ENCODE measurements at regions not wholly inside any gene's neighbourhood (a gene's known extent, or its start where the extent isn't known, plus 50 kb on each side); places are given as distances from the start of the nearest gene placed in this dataset.

DNA sequence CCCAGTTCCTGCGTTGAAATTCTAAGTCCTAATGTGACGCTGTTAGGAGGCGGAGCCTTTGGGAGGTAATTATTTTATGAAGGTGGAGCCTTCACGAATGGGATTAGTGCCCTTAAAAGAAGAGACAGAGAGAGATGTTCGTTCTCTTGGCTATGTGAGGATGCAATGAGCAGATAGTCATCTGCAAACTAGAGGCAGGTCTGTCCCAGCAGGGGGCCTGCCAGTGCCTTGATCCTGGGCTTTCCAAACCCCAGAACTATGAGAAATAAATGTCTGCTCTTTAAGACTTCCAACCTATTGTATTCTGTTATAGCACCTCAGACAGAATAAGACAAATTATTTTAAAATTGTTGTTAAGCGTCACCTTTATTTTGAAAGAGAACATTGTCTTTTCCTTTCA lies 123.1 kb upstream of the KCNJ6 start:
- Histone ChIP-seq H3K4me3 (ENCODE audit: low read length) (no peak overlapping the region), H3K27me3 (ENCODE audit: control insufficient read depth in 2 of 2, insufficient read depth in 2 of 2, low read length in 2 of 2) (no peaks in the 10 kb centered on the region), H3K36me3 (ENCODE audit: control insufficient read depth in 2 of 3, insufficient read depth in 3 of 3, low read length in 3 of 3) (no peaks in the 10 kb centered on the region), H3K27ac (ENCODE audit: low read depth, low read length) (no peak overlapping the region), H3K4me1 (ENCODE audit: control insufficient read depth in 2 of 2, insufficient read depth in 2 of 2, low read length in 2 of 2) (no peaks in the 10 kb centered on the region), H3K9me3 (ENCODE audit: control insufficient read depth in 2 of 3, low read length in 3 of 3) (no peaks in the 10 kb centered on the region)
- H3K4me1 Mint-ChIP-seq: peaks cover 0 to 2% (median 0%) of the 10 kb centered on the region in 7 donors
- ATAC-seq (no peak), DNase-seq (no peak)
- ChIA-PET POLR2A (no interaction called here), CTCF (no interaction called here)
- intact Hi-C loops (cut with micrococcal nuclease): no loop called here
- peaks cover 0 to 28% (median 21%) of the 10 kb centered on the region in 5 donors for H3K27me3 Mint-ChIP-seq
- no peaks in the 10 kb centered on the region for H3K36me3 Mint-ChIP-seq
- H3K27ac Mint-ChIP-seq: no peak overlapping the region
- H3K9me3 Mint-ChIP-seq: peaks cover 0 to 4% (median 0%) of the 10 kb centered on the region in 11 donors
- H3K4me3 Mint-ChIP-seq: no peak overlapping the region

DNA sequence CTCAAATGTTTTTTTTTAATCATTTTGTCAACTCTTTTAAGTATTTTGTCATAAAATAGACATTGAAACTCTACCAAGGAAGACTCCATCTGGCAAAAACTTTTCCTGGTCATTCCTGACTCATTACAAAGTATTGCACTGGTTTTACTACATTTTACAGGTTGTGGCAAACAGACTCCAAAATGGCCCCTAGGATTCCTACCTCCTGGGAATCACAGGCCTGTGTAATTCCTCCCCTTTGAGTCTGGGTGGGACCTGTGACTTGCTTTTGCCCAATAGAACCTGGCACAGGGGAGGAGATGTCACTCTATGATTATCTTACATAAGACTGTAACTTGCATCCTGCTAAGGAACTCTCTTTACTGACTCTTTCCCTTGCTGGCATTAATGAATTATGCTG lies 123.6 kb upstream of the KCNJ6 start:
- Histone ChIP-seq H3K27ac (ENCODE audit: low read depth, low read length) (no peak overlapping the region), H3K9me3 (ENCODE audit: control insufficient read depth in 2 of 3, low read length in 3 of 3) (no peaks in the 10 kb centered on the region), H3K36me3 (ENCODE audit: control insufficient read depth in 2 of 3, insufficient read depth in 3 of 3, low read length in 3 of 3) (no peaks in the 10 kb centered on the region), H3K4me3 (ENCODE audit: low read length) (no peak overlapping the region), H3K4me1 (ENCODE audit: control insufficient read depth in 2 of 2, insufficient read depth in 2 of 2, low read length in 2 of 2) (no peaks in the 10 kb centered on the region), H3K27me3 (ENCODE audit: control insufficient read depth in 2 of 2, insufficient read depth in 2 of 2, low read length in 2 of 2) (no peaks in the 10 kb centered on the region)
- DNase-seq: no peak
- H3K36me3 Mint-ChIP-seq: no peaks in the 10 kb centered on the region
- intact Hi-C loops (cut with micrococcal nuclease): no loop called here
- H3K4me1 Mint-ChIP-seq: peaks cover 0 to 2% (median 0%) of the 10 kb centered on the region in 7 donors
- H3K27me3 Mint-ChIP-seq: peaks cover 0 to 32% (median 21%) of the 10 kb centered on the region in 5 donors
- no peak overlapping the region for H3K27ac Mint-ChIP-seq
- POLR2A ChIA-PET: no interaction called here
- H3K4me3 Mint-ChIP-seq: no peak overlapping the region
- H3K9me3 Mint-ChIP-seq: peaks cover 0 to 4% (median 0%) of the 10 kb centered on the region in 11 donors
- CTCF ChIA-PET: no interaction called here
- no peak for ATAC-seq

DNA sequence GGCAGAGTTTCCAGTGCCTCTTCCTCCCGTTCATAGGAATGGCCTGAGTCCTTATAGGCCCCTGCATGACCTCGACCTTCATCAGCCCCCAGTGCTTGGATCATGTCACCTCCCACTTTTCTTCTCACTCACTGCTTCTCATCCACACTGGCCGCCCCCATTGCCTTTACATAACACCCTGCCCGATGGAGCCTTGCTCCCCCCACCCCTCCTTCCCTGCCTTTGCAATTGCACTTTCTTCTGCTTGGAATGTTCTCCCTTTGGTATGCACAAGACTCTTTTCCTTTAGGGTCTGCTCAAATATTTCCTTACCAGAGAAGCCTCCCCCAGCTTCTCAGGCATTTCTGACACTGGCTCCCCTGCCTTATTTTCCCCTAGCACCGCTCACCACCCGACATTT lies 125.2 kb upstream of the KCNJ6 start:
- intact Hi-C loops (cut with micrococcal nuclease): no loop called here
- CTCF ChIA-PET: no interaction called here
- H3K4me1 Mint-ChIP-seq: peaks cover 0 to 2% (median 0%) of the 10 kb centered on the region in 7 donors

DNA sequence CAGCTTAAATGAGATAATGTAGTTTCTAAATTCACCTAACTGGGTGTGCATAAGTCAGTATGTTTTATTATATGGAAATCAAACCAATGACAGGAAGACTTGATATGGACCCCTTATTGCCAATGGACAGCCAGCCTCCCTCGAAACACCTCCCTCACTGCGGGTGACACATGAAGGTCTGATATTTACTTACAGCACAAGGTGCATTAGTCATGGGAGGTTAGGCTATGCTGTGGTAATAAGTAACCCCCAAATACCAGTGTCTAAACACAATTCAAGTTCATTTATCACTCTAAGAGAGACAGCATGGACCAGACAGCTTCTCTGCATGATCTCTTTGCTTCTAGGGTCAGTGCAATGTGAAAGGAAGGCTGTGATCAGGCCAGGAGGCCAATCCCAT lies 126.0 kb upstream of the KCNJ6 start:
- ChIA-PET CTCF (no interaction called here), POLR2A (no interaction called here)
- ATAC-seq (no peak), DNase-seq (no peak)
- Histone ChIP-seq H3K9me3 (ENCODE audit: control insufficient read depth in 2 of 3, low read length in 3 of 3) (no peaks in the 10 kb centered on the region), H3K27ac (ENCODE audit: low read depth, low read length) (no peak overlapping the region), H3K4me3 (ENCODE audit: low read length) (no peak overlapping the region), H3K36me3 (ENCODE audit: control insufficient read depth in 2 of 3, insufficient read depth in 3 of 3, low read length in 3 of 3) (no peaks in the 10 kb centered on the region), H3K4me1 (ENCODE audit: control insufficient read depth in 2 of 2, insufficient read depth in 2 of 2, low read length in 2 of 2) (no peaks in the 10 kb centered on the region), H3K27me3 (ENCODE audit: control insufficient read depth in 2 of 2, insufficient read depth in 2 of 2, low read length in 2 of 2) (no peaks in the 10 kb centered on the region)
- Mint-ChIP-seq H3K36me3 (no peaks in the 10 kb centered on the region), H3K9me3 (peaks cover 0 to 4% (median 0%) of the 10 kb centered on the region in 11 donors), H3K27me3 (peaks cover 2 to 38% (median 33%) of the 10 kb centered on the region in 5 donors), H3K4me1 (peaks cover 0 to 2% (median 0%) of the 10 kb centered on the region in 7 donors), H3K4me3 (no peak overlapping the region), H3K27ac (no peak overlapping the region)
- intact Hi-C loops (cut with micrococcal nuclease): no loop called here

More for the DNA sequence above, 125.2 kb upstream of the KCNJ6 start:
- Histone ChIP-seq H3K9me3 (ENCODE audit: control insufficient read depth in 2 of 3, low read length in 3 of 3) (no peaks in the 10 kb centered on the region), H3K36me3 (ENCODE audit: control insufficient read depth in 2 of 3, insufficient read depth in 3 of 3, low read length in 3 of 3) (no peaks in the 10 kb centered on the region), H3K27me3 (ENCODE audit: control insufficient read depth in 2 of 2, insufficient read depth in 2 of 2, low read length in 2 of 2) (no peaks in the 10 kb centered on the region), H3K4me1 (ENCODE audit: control insufficient read depth in 2 of 2, insufficient read depth in 2 of 2, low read length in 2 of 2) (no peaks in the 10 kb centered on the region), H3K27ac (ENCODE audit: low read depth, low read length) (no peak overlapping the region), H3K4me3 (ENCODE audit: low read length) (no peak overlapping the region)
- H3K27ac Mint-ChIP-seq: no peak overlapping the region
- peaks cover 2 to 43% (median 33%) of the 10 kb centered on the region in 5 donors for H3K27me3 Mint-ChIP-seq
- POLR2A ChIA-PET: no interaction called here
- no peak for DNase-seq
- H3K36me3 Mint-ChIP-seq: no peaks in the 10 kb centered on the region
- peaks cover 0 to 4% (median 0%) of the 10 kb centered on the region in 11 donors for H3K9me3 Mint-ChIP-seq
- H3K4me3 Mint-ChIP-seq: no peak overlapping the region
- no peak for ATAC-seq

DNA sequence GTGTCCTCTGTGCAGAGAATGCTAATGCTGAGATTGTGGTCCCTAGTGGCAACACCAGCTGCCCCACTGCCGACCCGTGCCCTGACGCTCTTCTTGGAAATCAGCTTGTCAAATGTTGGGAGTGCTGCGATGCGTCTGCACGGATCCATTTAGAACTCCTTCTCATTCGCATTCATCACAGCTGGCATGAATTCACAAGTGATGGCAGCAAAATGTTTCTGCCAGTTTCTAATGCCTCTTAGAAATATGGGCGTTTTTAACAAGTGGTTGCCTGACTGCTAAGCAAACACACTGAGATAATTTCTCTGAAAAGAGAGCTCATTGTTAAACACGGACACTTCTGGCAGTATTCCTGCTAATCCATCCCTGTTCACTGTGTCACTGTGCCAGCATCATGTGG lies 131.9 kb upstream of the KCNJ6 start:
- H3K27me3 Mint-ChIP-seq: peaks cover 2 to 36% (median 27%) of the 10 kb centered on the region in 5 donors
- H3K4me3 Mint-ChIP-seq: no peak overlapping the region
- ChIA-PET POLR2A (no interaction called here), CTCF (no interaction called here)
- H3K27ac Mint-ChIP-seq: no peak overlapping the region
- no peaks in the 10 kb centered on the region for H3K4me1 ChIP-seq (ENCODE audit: control insufficient read depth in 2 of 2, insufficient read depth in 2 of 2, low read length in 2 of 2)
- H3K9me3 ChIP-seq (ENCODE audit: control insufficient read depth in 2 of 3, low read length in 3 of 3): no peaks in the 10 kb centered on the region
- H3K4me3 ChIP-seq (ENCODE audit: low read length): no peak overlapping the region
- H3K36me3 ChIP-seq (ENCODE audit: control insufficient read depth in 2 of 3, insufficient read depth in 3 of 3, low read length in 3 of 3): no peaks in the 10 kb centered on the region
- intact Hi-C loops (cut with micrococcal nuclease): no loop called here
- H3K9me3 Mint-ChIP-seq: peaks cover 0 to 2% (median 0%) of the 10 kb centered on the region in 11 donors
- DNase-seq (no peak), ATAC-seq (no peak)
- peaks cover 0 to 2% (median 0%) of the 10 kb centered on the region in 7 donors for H3K4me1 Mint-ChIP-seq
- H3K36me3 Mint-ChIP-seq: no peaks in the 10 kb centered on the region
- H3K27ac ChIP-seq (ENCODE audit: low read depth, low read length): no peak overlapping the region
- H3K27me3 ChIP-seq (ENCODE audit: control insufficient read depth in 2 of 2, insufficient read depth in 2 of 2, low read length in 2 of 2): no peaks in the 10 kb centered on the region

DNA sequence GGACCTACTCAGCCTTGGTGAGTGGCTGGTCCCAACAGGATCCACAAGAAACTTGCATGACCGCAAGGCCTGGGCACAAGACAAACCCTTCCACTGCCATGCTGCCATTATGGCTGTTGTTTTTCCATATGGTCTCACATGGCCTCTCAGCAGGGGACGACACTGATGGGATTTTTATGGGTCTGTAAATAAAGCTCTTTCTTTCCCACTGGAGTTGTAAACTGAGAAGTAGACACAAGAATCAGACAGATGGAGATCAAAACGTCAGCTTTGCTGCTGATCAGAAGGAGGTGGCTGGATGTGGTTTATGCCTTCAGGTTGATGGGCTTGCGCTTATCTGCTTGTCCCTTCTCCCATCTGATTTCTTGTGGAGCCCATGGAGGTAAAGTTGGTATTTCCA lies 138.1 kb upstream of the KCNJ6 start:
- DNase-seq (no peak), ATAC-seq (no peak)
- ChIA-PET CTCF (no interaction called here), POLR2A (no interaction called here)
- H3K27ac Mint-ChIP-seq: no peak overlapping the region
- H3K36me3 Mint-ChIP-seq: no peaks in the 10 kb centered on the region
- peaks cover 0 to 15% (median 2%) of the 10 kb centered on the region in 11 donors for H3K9me3 Mint-ChIP-seq
- Histone ChIP-seq H3K27ac (ENCODE audit: low read depth, low read length) (no peak overlapping the region), H3K27me3 (ENCODE audit: control insufficient read depth in 2 of 2, insufficient read depth in 2 of 2, low read length in 2 of 2) (no peaks in the 10 kb centered on the region), H3K9me3 (ENCODE audit: control insufficient read depth in 2 of 3, low read length in 3 of 3) (peaks cover 0 to under 1% (median 0%) of the 10 kb centered on the region in 3 experiments), H3K4me1 (ENCODE audit: control insufficient read depth in 2 of 2, insufficient read depth in 2 of 2, low read length in 2 of 2) (no peaks in the 10 kb centered on the region), H3K36me3 (ENCODE audit: control insufficient read depth in 2 of 3, insufficient read depth in 3 of 3, low read length in 3 of 3) (no peaks in the 10 kb centered on the region), H3K4me3 (ENCODE audit: low read length) (no peak overlapping the region)
- intact Hi-C loops (cut with micrococcal nuclease): no loop called here
- H3K27me3 Mint-ChIP-seq: peaks cover 0 to 50% (median 21%) of the 10 kb centered on the region in 5 donors
- no peaks in the 10 kb centered on the region for H3K4me1 Mint-ChIP-seq
- H3K4me3 Mint-ChIP-seq: no peak overlapping the region

DNA sequence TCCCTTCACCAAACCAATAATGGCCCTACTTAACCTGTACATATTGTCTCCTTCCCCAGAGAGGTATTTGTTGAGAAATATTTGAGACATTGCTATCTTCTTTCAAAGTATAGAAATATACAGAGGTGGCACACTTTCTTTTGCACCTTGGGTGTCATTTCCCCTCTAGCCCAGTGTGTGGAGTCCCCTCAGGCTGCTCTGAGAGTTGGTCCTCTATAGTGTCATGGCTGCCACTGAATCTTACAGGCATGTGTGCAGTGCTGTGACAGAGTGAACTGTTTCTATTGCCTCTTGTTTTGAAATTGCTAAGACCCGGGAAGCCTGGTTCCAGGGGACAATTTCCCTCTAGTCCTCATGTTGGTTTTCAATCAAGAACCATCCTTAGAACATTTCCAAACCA lies 140.2 kb upstream of the KCNJ6 start:
- Histone ChIP-seq H3K9me3 (ENCODE audit: control insufficient read depth in 2 of 3, low read length in 3 of 3) (peaks cover 0 to 4% (median 0%) of the 10 kb centered on the region in 3 experiments), H3K27ac (ENCODE audit: low read depth, low read length) (no peak overlapping the region), H3K4me3 (ENCODE audit: low read length) (no peak overlapping the region), H3K27me3 (ENCODE audit: control insufficient read depth in 2 of 2, insufficient read depth in 2 of 2, low read length in 2 of 2) (no peaks in the 10 kb centered on the region), H3K36me3 (ENCODE audit: control insufficient read depth in 2 of 3, insufficient read depth in 3 of 3, low read length in 3 of 3) (no peaks in the 10 kb centered on the region), H3K4me1 (ENCODE audit: control insufficient read depth in 2 of 2, insufficient read depth in 2 of 2, low read length in 2 of 2) (no peaks in the 10 kb centered on the region)
- CTCF ChIA-PET: no interaction called here
- Mint-ChIP-seq H3K36me3 (no peaks in the 10 kb centered on the region), H3K27me3 (peaks cover 0 to 45% (median 21%) of the 10 kb centered on the region in 5 donors), H3K9me3 (peaks cover 0 to 18% (median 3%) of the 10 kb centered on the region in 11 donors), H3K4me3 (no peak overlapping the region), H3K4me1 (no peaks in the 10 kb centered on the region), H3K27ac (no peak overlapping the region)
- DNase-seq (no peak), ATAC-seq (no peak)
- intact Hi-C loops (cut with micrococcal nuclease): no loop called here
- POLR2A ChIA-PET: no interaction called here
